Gastroesophageal sphincter (tissue), 4 donors: ENCODE measurements at regions not wholly inside any gene's neighbourhood (a gene's known extent, or its start where the extent isn't known, plus 50 kb on each side); places are given as distances from the start of the nearest gene placed in this dataset.

Source experiments
- ATAC-seq: fragments of 150-250 bp; one replicate; pipeline ENCODE4 v1.9.1; 2016; ENCODE audit warnings: mild to moderate bottlenecking, moderate library complexity
- H3K27ac ChIP-seq, 4 donors: fragments of 200-600 bp; sonication (generic) in 3 of 4; 1 replicate in 3 of 4; 2 replicates in 1 of 4; pipeline ENCODE4 v1.5.1; 2016 to 2019
- H3K27me3 ChIP-seq: fragments of 200-600 bp; sonication (generic); one replicate; pipeline ENCODE4 v1.5.1; 2019
- H3K36me3 ChIP-seq, 2 donors: fragments of 200-600 bp; sonication (generic); one replicate each; pipeline ENCODE4 v1.5.1; 2019; ENCODE audit warnings: control low read depth in 1 of 2
- H3K4me1 ChIP-seq, 3 donors: fragments of 200-600 bp; sonication (generic); 1 replicate in 2 of 3; 2 replicates in 1 of 3; pipeline ENCODE4 v1.5.1; 2016 to 2019; ENCODE audit warnings: control low read depth in 2 of 3
- H3K4me3 ChIP-seq, 2 donors: fragments of 200-600 bp; sonication (generic); one replicate each; pipeline ENCODE4 v1.5.1; 2019; ENCODE audit warnings: mild to moderate bottlenecking in 1 of 2, moderate library complexity in 1 of 2
- H3K9me3 ChIP-seq, 3 donors: fragments of 200-600 bp; sonication (generic); one replicate each; pipeline ENCODE4 v1.5.1; 2017 to 2019; ENCODE audit warnings: control low read depth in 2 of 3
- CTCF ChIP-seq, 4 experiments: fragments of 200-600 bp in 2 of 4; fragments of 450-650 bp in 2 of 4; sonication (generic) in 1 of 4; IDR thresholded peaks; one replicate each; pipeline ENCODE4 v1.5.1; 2017 to 2019; ENCODE audit warnings: antibody characterized with exemption in 4 of 4, mild to moderate bottlenecking in 2 of 4, moderate library complexity in 2 of 4
- EP300 ChIP-seq: sonication (generic); formaldehyde crosslinking; IDR thresholded peaks from one replicate; pipeline ENCODE4 v1.6.1; 2017; ENCODE audit warnings: antibody characterized with exemption, mild to moderate bottlenecking
- POLR2A ChIP-seq, 2 donors: fragments of 450-650 bp; IDR thresholded peaks; one replicate each; pipeline ENCODE4 v1.6.1; 2017; ENCODE audit warnings: antibody characterized with exemption in 2 of 2, mild to moderate bottlenecking in 2 of 2, moderate library complexity in 1 of 2
- POLR2AphosphoS5 ChIP-seq: sonication (generic); formaldehyde crosslinking; IDR thresholded peaks from one replicate; pipeline ENCODE4 v1.6.1; 2017; ENCODE audit warnings: antibody characterized with exemption
- WGBS, 2 donors: methylation state at CpG; one replicate each; pipeline ENCODE4 v1.1.5; 2018; ENCODE audit warnings: low coverage in 1 of 2; 5-methylcytosine and 5-hydroxymethylcytosine counted together

GRCh38 chr12:127957001-127957660, 309.8 kb upstream of the TMEM132C start:
- 83 to 84% methylated on average over 5 of the region's 5 CpGs for WGBS, 2 donors
- Histone ChIP-seq H3K36me3 (no peaks in the 10 kb centered on the region), H3K4me3 (no peak overlapping the region), H3K9me3 (no peaks in the 10 kb centered on the region), H3K4me1 (no peaks in the 10 kb centered on the region), H3K27me3 (no peaks in the 10 kb centered on the region), H3K27ac (no peak overlapping the region)
- TF ChIP-seq CTCF (IDR thresholded peaks at IDR 0.05) (no peak), EP300 (no peak), POLR2A (IDR thresholded peaks at IDR 0.05) (no peak), POLR2AphosphoS5 (no peak)
- ATAC-seq, result no peak

- H3K9me3 ChIP-seq, result peaks cover 0 to 12% (median 0%) of the 10 kb centered on the region in 3 donors
- 55 to 74% methylated on average over 4 to 5 of the region's 5 CpGs for WGBS, 2 donors
- no peaks in the 10 kb centered on the region for H3K27me3 ChIP-seq
- H3K4me1 ChIP-seq, result no peaks in the 10 kb centered on the region
- no peak overlapping the region for H3K27ac ChIP-seq
- H3K4me3 ChIP-seq, result no peak overlapping the region
- no peak for ATAC-seq
- H3K36me3 ChIP-seq, result no peaks in the 10 kb centered on the region
- TF ChIP-seq CTCF (IDR thresholded peaks at IDR 0.05) (no peak), POLR2A (IDR thresholded peaks at IDR 0.05) (no peak), EP300 (no peak), POLR2AphosphoS5 (no peak)
Observed at GRCh38 chr12:127962303-127962702, 304.7 kb upstream of the TMEM132C start.

- TF ChIP-seq POLR2AphosphoS5, result no peak
- TF ChIP-seq CTCF (IDR thresholded peaks at IDR 0.05), result no peak
- TF ChIP-seq POLR2A (IDR thresholded peaks at IDR 0.05), result no peak
- TF ChIP-seq EP300, result no peak
- no peak for ATAC-seq
- 60 to 62% methylated on average over 2 of the region's 2 CpGs for WGBS, 2 donors
- Histone ChIP-seq H3K27ac (no peak overlapping the region), H3K4me1 (no peaks in the 10 kb centered on the region), H3K36me3 (no peaks in the 10 kb centered on the region), H3K27me3 (no peaks in the 10 kb centered on the region), H3K9me3 (peaks cover 0 to 16% (median 0%) of the 10 kb centered on the region in 3 donors), H3K4me3 (no peak overlapping the region)
Observed at GRCh38 chr12:127963933-127964332, 303.0 kb upstream of the TMEM132C start.

GRCh38 chr12:127964717-127965116, 302.3 kb upstream of the TMEM132C start:
- Histone ChIP-seq H3K4me3 (no peak overlapping the region), H3K4me1 (no peaks in the 10 kb centered on the region), H3K36me3 (no peaks in the 10 kb centered on the region), H3K9me3 (peaks cover 0 to 16% (median 0%) of the 10 kb centered on the region in 3 donors), H3K27me3 (no peaks in the 10 kb centered on the region), H3K27ac (no peak overlapping the region)
- 70 to 88% methylated on average over 2 to 3 of the region's 3 CpGs for WGBS, 2 donors
- TF ChIP-seq POLR2A (IDR thresholded peaks at IDR 0.05) (no peak), EP300 (no peak), CTCF (IDR thresholded peaks at IDR 0.05) (no peak), POLR2AphosphoS5 (no peak)
- ATAC-seq, result no peak

GRCh38 chr12:127966331-127966730, 300.6 kb upstream of the TMEM132C start:
- WGBS, 2 donors, result 57% methylated on average over 1 of the region's 1 CpG; no CpG with 5 or more reads in 1 of the 2 donors
- Histone ChIP-seq H3K27ac (no peak overlapping the region), H3K9me3 (peaks cover 0 to 16% (median 0%) of the 10 kb centered on the region in 3 donors), H3K4me1 (no peaks in the 10 kb centered on the region), H3K4me3 (no peak overlapping the region), H3K36me3 (no peaks in the 10 kb centered on the region), H3K27me3 (no peaks in the 10 kb centered on the region)
- no peak for ATAC-seq
- no peak for TF ChIP-seq POLR2AphosphoS5
- no peak for TF ChIP-seq EP300
